ENCODE measurements at regions not wholly inside any gene's neighbourhood (a gene's known extent, or its start where the extent isn't known, plus 50 kb on each side); places are given as distances from the start of the nearest gene placed in this dataset.

DNA sequence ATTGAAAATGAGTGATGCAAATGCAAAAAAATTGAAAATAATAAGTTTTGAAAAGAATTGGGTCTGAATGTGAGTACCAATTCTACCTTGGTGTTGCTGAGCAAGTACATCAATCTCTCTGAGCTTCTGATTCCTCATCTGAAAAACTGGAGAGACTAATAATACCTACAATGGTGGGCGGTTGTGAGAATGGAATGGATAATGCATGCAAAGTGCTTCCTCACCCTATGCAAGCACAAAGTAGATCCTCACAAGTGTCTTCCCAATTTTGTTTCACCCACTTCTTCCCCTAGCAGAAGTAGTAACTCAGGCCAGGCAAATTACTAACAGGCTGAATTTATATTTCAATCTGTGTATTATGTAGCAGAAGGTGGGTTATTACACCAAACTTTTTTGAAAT lies 191.7 kb upstream of the PIK3C3 start:
- TF ChIP-seq, protein P1, sequence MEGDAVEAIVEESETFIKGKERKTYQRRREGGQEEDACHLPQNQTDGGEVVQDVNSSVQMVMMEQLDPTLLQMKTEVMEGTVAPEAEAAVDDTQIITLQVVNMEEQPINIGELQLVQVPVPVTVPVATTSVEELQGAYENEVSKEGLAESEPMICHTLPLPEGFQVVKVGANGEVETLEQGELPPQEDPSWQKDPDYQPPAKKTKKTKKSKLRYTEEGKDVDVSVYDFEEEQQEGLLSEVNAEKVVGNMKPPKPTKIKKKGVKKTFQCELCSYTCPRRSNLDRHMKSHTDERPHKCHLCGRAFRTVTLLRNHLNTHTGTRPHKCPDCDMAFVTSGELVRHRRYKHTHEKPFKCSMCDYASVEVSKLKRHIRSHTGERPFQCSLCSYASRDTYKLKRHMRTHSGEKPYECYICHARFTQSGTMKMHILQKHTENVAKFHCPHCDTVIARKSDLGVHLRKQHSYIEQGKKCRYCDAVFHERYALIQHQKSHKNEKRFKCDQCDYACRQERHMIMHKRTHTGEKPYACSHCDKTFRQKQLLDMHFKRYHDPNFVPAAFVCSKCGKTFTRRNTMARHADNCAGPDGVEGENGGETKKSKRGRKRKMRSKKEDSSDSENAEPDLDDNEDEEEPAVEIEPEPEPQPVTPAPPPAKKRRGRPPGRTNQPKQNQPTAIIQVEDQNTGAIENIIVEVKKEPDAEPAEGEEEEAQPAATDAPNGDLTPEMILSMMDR (IDR thresholded peaks at IDR 0.05): no peak
- TF ChIP-seq POLR2AphosphoS5 (IDR thresholded peaks at IDR 0.05) (no peak), POLR2A (IDR thresholded peaks at IDR 0.05) (no peak)

All from sigmoid colon (tissue), 4 donors.